ENCODE measurements at regions not wholly inside any gene's neighbourhood (a gene's known extent, or its start where the extent isn't known, plus 50 kb on each side); places are given as distances from the start of the nearest gene placed in this dataset.

- H3K36me3 ChIP-seq, result no peaks in the 10 kb centered on the region
- no peak overlapping the region for H3K27ac ChIP-seq
- H3K4me3 ChIP-seq, result no peak overlapping the region
- TF ChIP-seq CTCF (IDR thresholded peaks at IDR 0.05), result no peak
- TF ChIP-seq POLR2AphosphoS5 (IDR thresholded peaks at IDR 0.05), result no peak
- TF ChIP-seq EP300 (IDR thresholded peaks at IDR 0.05; ENCODE audit: low read depth), result no peak
- TF ChIP-seq POLR2A (IDR thresholded peaks at IDR 0.05), result no peak
- DNase-seq, result no peak
- no peaks in the 10 kb centered on the region for H3K9me3 ChIP-seq
- H3K4me1 ChIP-seq, result no peaks in the 10 kb centered on the region
- H3K27me3 ChIP-seq, result no peaks in the 10 kb centered on the region
- intact Hi-C loops (cut with DNase I; ENCODE audit: low total_unique reads) (no loop called here), in situ Hi-C loops (cut with MboI; ENCODE audit: low pct_ligation_motif_present in 1 of 4, low pct_unique_long_range_greater_than_20kb in 1 of 4, low sequenced_read_pairs in 3 of 4) (no loop called here)
Observed at GRCh38 chr12:30304528-30304927, 391.1 kb downstream of the IPO8 start.

DNA sequence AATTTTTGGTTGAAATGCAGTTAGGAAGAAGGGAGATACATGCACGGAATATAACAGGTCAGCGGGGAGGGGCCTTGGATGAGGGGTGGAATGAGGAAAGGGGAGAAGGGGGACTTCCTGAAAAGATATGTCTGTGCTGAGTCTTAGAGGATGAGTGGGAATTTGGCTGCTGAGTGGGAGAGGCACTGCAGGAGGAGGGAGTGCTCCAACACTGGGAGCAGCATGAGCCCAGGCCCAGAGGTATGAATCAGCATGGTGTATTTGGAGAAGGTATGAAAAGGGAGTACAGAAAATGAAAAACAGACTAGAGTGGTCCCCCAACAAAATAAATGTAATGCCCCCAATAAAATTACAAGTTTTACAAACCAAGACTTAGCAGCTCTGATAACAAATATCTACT is 394.4 kb downstream of the IPO8 start:
- Histone ChIP-seq H3K36me3 (no peaks in the 10 kb centered on the region), H3K4me3 (no peak overlapping the region), H3K27ac (no peak overlapping the region), H3K9me3 (no peaks in the 10 kb centered on the region), H3K27me3 (no peaks in the 10 kb centered on the region), H3K4me1 (no peaks in the 10 kb centered on the region)
- TF ChIP-seq EP300 (IDR thresholded peaks at IDR 0.05; ENCODE audit: low read depth) (no peak), POLR2AphosphoS5 (IDR thresholded peaks at IDR 0.05) (no peak), POLR2A (IDR thresholded peaks at IDR 0.05) (no peak), CTCF (IDR thresholded peaks at IDR 0.05) (no peak)
- intact Hi-C loops (cut with DNase I; ENCODE audit: low total_unique reads), result no loop called here
- DNase-seq, result no peak
- WGBS, 2 donors (ENCODE audit: low coverage in 1 of 2), result 94 to 100% methylated on average over 2 of the region's 2 CpGs
- in situ Hi-C loops (cut with MboI; ENCODE audit: low pct_ligation_motif_present in 1 of 4, low pct_unique_long_range_greater_than_20kb in 1 of 4, low sequenced_read_pairs in 3 of 4), result no loop called here

- no peak for DNase-seq
- H3K36me3 ChIP-seq, result no peaks in the 10 kb centered on the region
- 46 to 68% methylated on average over 7 to 8 of the region's 8 CpGs for WGBS, 2 donors (ENCODE audit: low coverage in 1 of 2)
- H3K27ac ChIP-seq, result no peak overlapping the region
- H3K4me1 ChIP-seq, result no peaks in the 10 kb centered on the region
- no peak overlapping the region for H3K4me3 ChIP-seq
- TF ChIP-seq POLR2A (IDR thresholded peaks at IDR 0.05), result no peak
- TF ChIP-seq EP300 (IDR thresholded peaks at IDR 0.05; ENCODE audit: low read depth), result no peak
- TF ChIP-seq POLR2AphosphoS5 (IDR thresholded peaks at IDR 0.05), result no peak
- no peak for TF ChIP-seq CTCF (IDR thresholded peaks at IDR 0.05)
- H3K27me3 ChIP-seq, result no peaks in the 10 kb centered on the region
- no peaks in the 10 kb centered on the region for H3K9me3 ChIP-seq
- intact Hi-C loops (cut with DNase I; ENCODE audit: low total_unique reads) (no loop called here), in situ Hi-C loops (cut with MboI; ENCODE audit: low pct_ligation_motif_present in 1 of 4, low pct_unique_long_range_greater_than_20kb in 1 of 4, low sequenced_read_pairs in 3 of 4) (no loop called here)
Observed at GRCh38 chr12:30296486-30296885, 399.2 kb downstream of the IPO8 start.

DNA sequence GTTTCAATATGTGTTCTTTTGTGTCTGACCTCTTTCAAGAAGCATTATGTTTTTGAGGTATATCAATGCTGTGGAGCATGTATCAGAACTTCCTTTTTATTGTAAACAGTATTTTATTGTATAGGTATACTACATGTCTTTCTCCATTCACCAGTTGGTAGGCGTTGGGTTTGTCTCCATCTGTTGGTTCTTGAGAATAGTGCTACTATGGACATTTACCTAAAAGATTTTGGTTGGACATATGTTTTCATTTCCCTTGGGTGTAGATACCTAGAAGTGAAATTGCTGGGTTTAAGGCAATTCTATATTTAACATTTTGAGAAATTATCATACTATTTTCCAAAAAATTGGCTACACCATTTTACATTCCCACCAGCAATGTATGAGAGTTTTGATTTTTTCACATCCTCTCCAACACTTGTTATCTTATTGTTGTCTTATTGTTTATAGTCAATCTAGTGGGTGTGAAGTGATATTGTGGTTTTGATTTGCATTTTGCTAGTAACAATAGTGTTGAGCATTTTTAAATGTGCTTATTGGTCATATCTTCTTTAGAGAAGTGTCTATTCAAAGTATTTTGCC is 409.2 kb downstream of the IPO8 start:
- no peaks in the 10 kb centered on the region for H3K4me1 ChIP-seq

More for the DNA sequence above, 409.2 kb downstream of the IPO8 start:
- no peak overlapping the region for H3K4me3 ChIP-seq
- no peaks in the 10 kb centered on the region for H3K9me3 ChIP-seq
- WGBS, 2 donors (ENCODE audit: low coverage in 1 of 2), result 19 to 33% methylated on average over 1 of the region's 1 CpG
- intact Hi-C loops (cut with DNase I; ENCODE audit: low total_unique reads), result no loop called here
- no peak overlapping the region for H3K27ac ChIP-seq
- H3K36me3 ChIP-seq, result no peaks in the 10 kb centered on the region
- TF ChIP-seq EP300 (IDR thresholded peaks at IDR 0.05; ENCODE audit: low read depth) (no peak), CTCF (IDR thresholded peaks at IDR 0.05) (peak in 2 of 5 experiments; percentile 6 to 16), POLR2A (IDR thresholded peaks at IDR 0.05) (no peak)
- DNase-seq, result no peak
- H3K27me3 ChIP-seq, result no peaks in the 10 kb centered on the region
- in situ Hi-C loops (cut with MboI; ENCODE audit: low pct_ligation_motif_present in 1 of 4, low pct_unique_long_range_greater_than_20kb in 1 of 4, low sequenced_read_pairs in 3 of 4), result no loop called here
